ENCODE measurements at regions not wholly inside any gene's neighbourhood (a gene's known extent, or its start where the extent isn't known, plus 50 kb on each side); places are given as distances from the start of the nearest gene placed in this dataset.
"Not testable (repeated sequence)": the region's sequence is repeated elsewhere in the genome, so short reads cannot be mapped to it uniquely, and the experiment has no call there.

GRCh38 chr14:50020799-50021198 lies 95.6 kb downstream of the VCPKMT start:
- no peak for DNase-seq

- DNase-seq = no peak
Measured at GRCh38 chr14:50021261-50022031, 94.9 kb downstream of the VCPKMT start.

- no peak for DNase-seq
Measured at GRCh38 chr14:50022661-50023060, 93.7 kb downstream of the VCPKMT start.

GRCh38 chr14:50023671-50024490 lies 92.5 kb downstream of the VCPKMT start:
- DNase-seq = no peak

GRCh38 chr14:50025073-50025472 lies 91.3 kb downstream of the VCPKMT start:
- DNase-seq = no peak

GRCh38 chr14:50025776-50026175 lies 90.6 kb downstream of the VCPKMT start:
- no peak for DNase-seq

GRCh38 chr14:50026396-50026795 lies 90.0 kb downstream of the VCPKMT start:
- DNase-seq = no peak

GRCh38 chr14:50027816-50028215 lies 88.6 kb downstream of the VCPKMT start:
- DNase-seq = no peak

- no peak for DNase-seq
Measured at GRCh38 chr14:50028458-50028857, 87.9 kb downstream of the VCPKMT start.

- DNase-seq = no peak
Measured at GRCh38 chr14:50030036-50030435, 86.3 kb downstream of the VCPKMT start.

- not testable (repeated sequence) for DNase-seq
Measured at GRCh38 chr14:50030911-50031310, 85.5 kb downstream of the VCPKMT start.

- DNase-seq = no peak
Measured at GRCh38 chr14:50031602-50032313, 84.6 kb downstream of the VCPKMT start.

GRCh38 chr14:50032462-50033167 lies 83.8 kb downstream of the VCPKMT start:
- not testable (repeated sequence) for DNase-seq

GRCh38 chr14:50035214-50035613 lies 81.2 kb downstream of the VCPKMT start:
- no peak for DNase-seq

GRCh38 chr14:50036211-50036610 lies 80.2 kb downstream of the VCPKMT start:
- DNase-seq = no peak

- DNase-seq = no peak
Measured at GRCh38 chr14:50036637-50037036, 79.7 kb downstream of the VCPKMT start.

GRCh38 chr14:50037240-50037639 lies 79.1 kb downstream of the VCPKMT start:
- DNase-seq = no peak

- no peak for DNase-seq
Measured at GRCh38 chr14:50037852-50038251, 78.5 kb downstream of the VCPKMT start.

GRCh38 chr14:50038398-50039119 lies 77.8 kb downstream of the VCPKMT start:
- peak; percentile 36 for DNase-seq

GRCh38 chr14:50039120-50039517 lies 77.3 kb downstream of the VCPKMT start:
- DNase-seq = no peak

GRCh38 chr14:50039734-50040400 lies 76.5 kb downstream of the VCPKMT start:
- no peak for DNase-seq

GRCh38 chr14:50040401-50040775 lies 76.0 kb downstream of the VCPKMT start:
- DNase-seq = no peak
